ENCODE measurements at regions not wholly inside any gene's neighbourhood (a gene's known extent, or its start where the extent isn't known, plus 50 kb on each side); places are given as distances from the start of the nearest gene placed in this dataset.

DNA sequence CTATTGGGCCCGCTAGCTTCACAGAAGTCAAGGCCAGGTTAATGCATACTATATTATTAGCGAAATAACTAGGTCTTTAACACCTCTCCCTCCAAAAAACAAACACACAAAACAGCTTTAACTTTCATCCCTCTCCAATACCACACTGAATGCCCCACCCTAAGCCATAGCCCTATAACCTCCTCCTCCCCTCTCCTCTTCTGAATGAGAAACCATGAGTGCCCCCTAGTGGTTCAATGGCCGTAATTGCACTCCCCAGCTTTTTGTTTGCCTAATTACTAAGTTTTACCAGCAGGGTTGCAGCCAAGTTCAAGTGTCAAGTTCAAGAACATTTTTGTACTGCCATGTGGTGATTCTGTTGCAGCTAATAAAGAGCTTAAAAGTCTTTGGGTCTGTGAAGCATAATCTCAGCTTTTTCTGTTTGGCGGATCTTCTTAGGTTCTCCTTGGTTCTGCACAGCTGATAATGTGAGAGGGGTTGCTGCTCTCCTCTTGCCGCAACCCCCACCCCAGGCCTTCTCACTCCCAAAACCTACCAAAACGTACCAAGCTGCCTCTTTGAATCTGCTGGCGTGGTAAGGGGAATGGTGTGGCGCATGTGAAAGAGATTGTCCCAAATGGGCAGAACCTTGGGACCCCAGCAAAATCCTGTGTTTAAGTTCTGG is 57.9 kb downstream of the RPL22L1 start:
- TF ChIP-seq CBX5 (IDR thresholded peaks at IDR 0.05; ENCODE audit: low read depth, low read length): no peak
- TF ChIP-seq, protein P1, sequence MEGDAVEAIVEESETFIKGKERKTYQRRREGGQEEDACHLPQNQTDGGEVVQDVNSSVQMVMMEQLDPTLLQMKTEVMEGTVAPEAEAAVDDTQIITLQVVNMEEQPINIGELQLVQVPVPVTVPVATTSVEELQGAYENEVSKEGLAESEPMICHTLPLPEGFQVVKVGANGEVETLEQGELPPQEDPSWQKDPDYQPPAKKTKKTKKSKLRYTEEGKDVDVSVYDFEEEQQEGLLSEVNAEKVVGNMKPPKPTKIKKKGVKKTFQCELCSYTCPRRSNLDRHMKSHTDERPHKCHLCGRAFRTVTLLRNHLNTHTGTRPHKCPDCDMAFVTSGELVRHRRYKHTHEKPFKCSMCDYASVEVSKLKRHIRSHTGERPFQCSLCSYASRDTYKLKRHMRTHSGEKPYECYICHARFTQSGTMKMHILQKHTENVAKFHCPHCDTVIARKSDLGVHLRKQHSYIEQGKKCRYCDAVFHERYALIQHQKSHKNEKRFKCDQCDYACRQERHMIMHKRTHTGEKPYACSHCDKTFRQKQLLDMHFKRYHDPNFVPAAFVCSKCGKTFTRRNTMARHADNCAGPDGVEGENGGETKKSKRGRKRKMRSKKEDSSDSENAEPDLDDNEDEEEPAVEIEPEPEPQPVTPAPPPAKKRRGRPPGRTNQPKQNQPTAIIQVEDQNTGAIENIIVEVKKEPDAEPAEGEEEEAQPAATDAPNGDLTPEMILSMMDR (IDR thresholded peaks at IDR 0.05; ENCODE audit: control extremely low read depth in 1 of 3, insufficient read depth in 1 of 3, low read depth in 1 of 3, low read length in 3 of 3): peak in 2 of 3 experiments; percentile 92 to 96; a peak in 3 of 4 replicates
- TF ChIP-seq SIN3A (conservative IDR thresholded peaks at IDR 0.05 in 1 of 2, IDR thresholded peaks at IDR 0.05 in 1 of 2; ENCODE audit: low read depth in 1 of 2, low read length in 2 of 2): no peak
- TF ChIP-seq, protein P2, sequence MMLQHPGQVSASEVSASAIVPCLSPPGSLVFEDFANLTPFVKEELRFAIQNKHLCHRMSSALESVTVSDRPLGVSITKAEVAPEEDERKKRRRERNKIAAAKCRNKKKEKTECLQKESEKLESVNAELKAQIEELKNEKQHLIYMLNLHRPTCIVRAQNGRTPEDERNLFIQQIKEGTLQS (IDR thresholded peaks at IDR 0.05; ENCODE audit: insufficient read depth, low read depth, low read length): no peak
